ENCODE measurements at regions not wholly inside any gene's neighbourhood (a gene's known extent, or its start where the extent isn't known, plus 50 kb on each side); places are given as distances from the start of the nearest gene placed in this dataset.

- Histone ChIP-seq H3K4me2 (ENCODE audit: low read length) (no peak overlapping the region), H2AFZ (ENCODE audit: low read depth, low read length) (no peak overlapping the region)
Measured at GRCh38 chr1:234769986-234770795, 160.2 kb upstream of the IRF2BP2 start.

GRCh38 chr1:234769284-234769985 is 159.5 kb upstream of the IRF2BP2 start:
- no peaks in the 10 kb centered on the region for H3K9me3 ChIP-seq (ENCODE audit: insufficient read depth, low read depth, low read length)
- FAIRE-seq: no peak
- no peak overlapping the region for H2AFZ ChIP-seq (ENCODE audit: low read depth, low read length)
- Mint-ChIP-seq H3K36me3 (ENCODE audit: low read depth, unreplicated experiment) (peaks cover 4% of the 10 kb centered on the region), H3K27ac (ENCODE audit: unreplicated experiment) (peak overlapping the region; percentile 27), H3K9me3 (ENCODE audit: unreplicated experiment) (peaks cover 2% of the 10 kb centered on the region), H3K4me3 (ENCODE audit: unreplicated experiment) (no peak overlapping the region), H3K27me3 (ENCODE audit: low read depth, unreplicated experiment) (peaks cover 7% of the 10 kb centered on the region), H3K4me1 (ENCODE audit: low read depth, unreplicated experiment) (peaks cover 38% of the 10 kb centered on the region)
- H4K20me1 ChIP-seq (ENCODE audit: insufficient read depth, low read length): no peaks in the 10 kb centered on the region
- no peak overlapping the region for H3K9ac ChIP-seq (ENCODE audit: low read length)
- peaks cover 28% of the 10 kb centered on the region for H3K4me1 ChIP-seq (ENCODE audit: insufficient read depth, low read length)
- H3K27ac ChIP-seq (ENCODE audit: low read depth, low read length): no peak overlapping the region
- no peaks in the 10 kb centered on the region for H3K36me3 ChIP-seq (ENCODE audit: insufficient read depth, low read length)
- no peaks in the 10 kb centered on the region for H3K27me3 ChIP-seq (ENCODE audit: insufficient read depth, low read length)
- no peak overlapping the region for H3K4me3 ChIP-seq (ENCODE audit: insufficient read depth, low read depth, low read length)
- DNase-seq (ENCODE audit: low read depth): no peak
- H3K79me2 ChIP-seq (ENCODE audit: insufficient read depth, low read length): no peaks in the 10 kb centered on the region
- TF ChIP-seq CTCF (IDR thresholded peaks at IDR 0.05; ENCODE audit: insufficient read depth, low read depth, low read length): no peak
- no peak for TF ChIP-seq EZH2 (IDR thresholded peaks at IDR 0.05; ENCODE audit: insufficient read depth, low read length)
- no peak overlapping the region for H3K4me2 ChIP-seq (ENCODE audit: low read length)

More at GRCh38 chr1:234769986-234770795, 160.2 kb upstream of the IRF2BP2 start:
- peaks cover 5% of the 10 kb centered on the region for H3K9me3 Mint-ChIP-seq (ENCODE audit: unreplicated experiment)
- peaks cover 38% of the 10 kb centered on the region for H3K4me1 Mint-ChIP-seq (ENCODE audit: low read depth, unreplicated experiment)
- Histone ChIP-seq H4K20me1 (ENCODE audit: insufficient read depth, low read length) (no peaks in the 10 kb centered on the region), H3K9ac (ENCODE audit: low read length) (no peak overlapping the region), H3K4me3 (ENCODE audit: insufficient read depth, low read depth, low read length) (no peak overlapping the region), H3K27me3 (ENCODE audit: insufficient read depth, low read length) (no peaks in the 10 kb centered on the region), H3K27ac (ENCODE audit: low read depth, low read length) (no peak overlapping the region), H3K9me3 (ENCODE audit: insufficient read depth, low read depth, low read length) (no peaks in the 10 kb centered on the region), H3K4me1 (ENCODE audit: insufficient read depth, low read length) (peaks cover 28% of the 10 kb centered on the region), H3K79me2 (ENCODE audit: insufficient read depth, low read length) (no peaks in the 10 kb centered on the region), H3K36me3 (ENCODE audit: insufficient read depth, low read length) (no peaks in the 10 kb centered on the region)
- H3K4me3 Mint-ChIP-seq (ENCODE audit: unreplicated experiment): no peak overlapping the region
- H3K27ac Mint-ChIP-seq (ENCODE audit: unreplicated experiment): peak overlapping the region; percentile 34
- H3K27me3 Mint-ChIP-seq (ENCODE audit: low read depth, unreplicated experiment): peaks cover 4% of the 10 kb centered on the region
- TF ChIP-seq CTCF (IDR thresholded peaks at IDR 0.05; ENCODE audit: insufficient read depth, low read depth, low read length): no peak
- no peak for TF ChIP-seq EZH2 (IDR thresholded peaks at IDR 0.05; ENCODE audit: insufficient read depth, low read length)
- H3K36me3 Mint-ChIP-seq (ENCODE audit: low read depth, unreplicated experiment): peaks cover 4% of the 10 kb centered on the region
- FAIRE-seq (no peak), DNase-seq (ENCODE audit: low read depth) (no peak)

All from astrocyte (in vitro differentiated cells and primary cell).